Heart left ventricle (tissue), 13 donors: ENCODE measurements at regions not wholly inside any gene's neighbourhood (a gene's known extent, or its start where the extent isn't known, plus 50 kb on each side); places are given as distances from the start of the nearest gene placed in this dataset.

ENCODE experiments used
- CTCF ChIP-seq, 12 donors: fragments of 200-600 bp; sonication (generic) in 4 of 12; IDR thresholded peaks; one replicate each; pipeline versions ENCODE4 v1.5.0 to v1.8.0; 2018 to 2022; ENCODE audit warnings: antibody characterized with exemption in 12 of 12, mild to moderate bottlenecking in 5 of 12
- POLR2A ChIP-seq, 2 donors: fragments of 450-650 bp; IDR thresholded peaks; one replicate each; pipeline ENCODE4 v1.6.1; 2017; ENCODE audit warnings: antibody characterized with exemption in 2 of 2, mild to moderate bottlenecking in 2 of 2, moderate library complexity in 2 of 2
- donor health status: ischemic (EF 13 %, LVEDD 7.1; RV severe dilation, severe dysfunction).
- donor health status: DM: no; HTN: yes; CAD: no.
- donor health status: DM: no; HTN: no; CAD: no.
- donor health status: ischemic (EF 25% LVEDD 6.9; RV normal size, moderate dysfunction).
- donor health status: ischemic (EF 25% LVEDD 5.7; RV mildly dilated, moderate dysfunction).
- donor health status: ischemic (EF 35%, LVEDD 5.7; RV mildly dilated, moderate dysfunction).
- donor health status: nonischemic (EF 11% LVEDD 7.7; RV severe dilation, severe dysfunction).
- donor health status: DM: yes; HTN: yes; CAD: no.
- donor health status: PGD.
- donor health status: ischemic (EF 29% LVEDD 5.4; RV normal size, mild dysfunction).
- donor health status: nonischemic (EF 23%, LVEDD 6.1; RV moderate dilation, normal function).

- no peak for TF ChIP-seq CTCF (IDR thresholded peaks at IDR 0.05)
- no peak for TF ChIP-seq POLR2A (IDR thresholded peaks at IDR 0.05)
These were observed 260.1 kb downstream of the BCOR start for GRCh38 chrX:39837688-39838087.
